GM19324 (cell line): ENCODE measurements at regions not wholly inside any gene's neighbourhood (a gene's known extent, or its start where the extent isn't known, plus 50 kb on each side); places are given as distances from the start of the nearest gene placed in this dataset.

Experiments used
- ATAC-seq: cut with Tn5 transposase; IDR thresholded peaks from one replicate; pipeline ENCODE4 v1.9.1; 2021; ENCODE audit warnings: mild to moderate bottlenecking, moderate library complexity; ENCODE audit not compliant: unreplicated experiment, low FRiP score

DNA sequence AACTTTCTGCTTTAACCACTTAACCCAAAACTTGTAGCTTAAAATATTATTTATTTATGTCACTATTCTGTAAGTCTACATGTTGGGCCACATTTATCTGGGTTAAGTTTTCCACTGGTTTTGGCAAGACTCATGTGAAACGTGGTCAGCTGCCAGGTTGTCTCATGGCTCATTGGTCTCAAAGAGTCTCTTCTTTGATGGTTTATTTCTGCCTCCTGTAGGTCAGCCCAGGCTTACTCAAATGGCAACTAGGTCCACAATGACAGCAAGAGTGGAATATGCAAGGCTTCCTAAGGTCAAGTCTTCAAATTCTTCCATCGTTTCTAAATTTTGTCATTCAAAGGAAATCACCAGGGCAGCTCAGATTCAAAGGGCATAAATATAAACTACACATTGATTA lies 828.7 kb downstream of the PCDH7 start:
- no peak for ATAC-seq

DNA sequence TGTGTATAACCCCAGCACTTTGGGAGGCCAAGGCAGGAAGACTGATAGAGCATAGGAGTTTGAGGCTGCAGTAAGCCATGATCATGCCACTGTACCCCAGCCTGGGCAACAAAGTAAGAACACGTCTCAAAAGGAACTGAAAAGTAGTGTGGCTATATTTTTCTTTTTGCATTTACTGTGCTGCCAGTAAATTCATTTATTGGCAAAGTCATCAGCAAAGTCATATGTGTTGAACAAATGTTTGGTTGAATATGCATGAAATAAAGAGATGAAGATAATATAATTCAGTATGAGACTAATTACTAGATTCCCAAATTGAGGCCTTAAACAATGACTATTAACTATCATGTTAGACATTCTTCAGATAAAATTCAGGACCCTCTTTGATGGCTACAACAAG lies 829.1 kb downstream of the PCDH7 start:
- no peak for ATAC-seq

DNA sequence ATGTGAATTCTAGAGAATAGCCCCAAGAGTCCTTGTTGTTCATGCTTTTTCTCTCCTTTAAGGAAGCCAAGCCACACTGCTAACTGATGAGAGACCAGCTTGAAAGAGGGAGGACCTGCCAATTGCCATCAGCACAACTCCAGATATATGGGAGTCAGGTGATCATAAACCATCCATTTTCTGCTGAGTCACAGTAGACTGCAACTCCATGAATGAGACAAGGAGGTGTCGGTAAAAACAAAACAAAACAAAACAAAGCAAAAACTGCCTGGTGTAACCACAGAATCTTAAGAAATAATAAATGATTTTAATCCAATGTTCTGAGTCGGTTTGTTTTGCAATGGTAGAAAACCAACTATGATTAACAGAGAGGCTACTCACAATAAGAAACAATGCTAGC lies 837.3 kb downstream of the PCDH7 start:
- no peak for ATAC-seq

DNA sequence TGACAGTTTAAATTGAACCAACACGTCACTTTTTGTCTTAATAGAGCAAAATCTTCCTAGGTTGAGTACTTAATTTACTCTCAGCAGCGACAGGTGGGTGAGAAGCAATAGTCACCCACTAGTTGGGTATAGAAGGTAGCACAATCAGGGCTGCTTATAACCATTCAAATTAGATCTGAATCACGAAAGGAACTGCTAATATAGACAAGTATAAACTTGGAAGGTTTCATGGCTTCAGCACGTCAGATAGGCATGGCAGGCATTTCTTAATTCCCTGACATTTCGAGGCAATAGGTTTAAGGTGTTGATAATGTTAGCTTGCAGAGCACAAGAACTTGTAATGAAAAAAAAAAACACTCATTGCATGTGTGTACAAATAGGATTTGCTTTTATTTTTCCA lies 853.4 kb downstream of the PCDH7 start:
- no peak for ATAC-seq

DNA sequence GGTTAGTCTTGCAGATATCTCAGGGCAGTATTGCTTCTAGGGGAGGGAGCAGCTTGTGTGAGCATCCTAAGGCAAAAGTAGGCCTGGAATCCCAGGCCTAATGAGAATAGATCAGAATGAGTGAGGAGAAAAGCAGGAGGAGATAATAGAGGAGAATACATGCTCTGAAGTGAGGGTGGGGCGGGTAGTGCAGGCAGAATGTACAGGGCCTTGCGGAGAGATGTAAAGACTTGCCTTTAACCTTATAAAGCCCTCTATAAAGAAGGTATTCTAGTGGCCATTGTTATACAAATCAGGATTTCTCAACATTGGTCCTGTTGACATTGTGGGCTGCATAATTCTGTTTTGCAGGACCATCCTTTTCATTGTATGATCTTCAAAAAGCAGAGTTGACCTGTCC lies 855.3 kb downstream of the PCDH7 start:
- no peak for ATAC-seq

DNA sequence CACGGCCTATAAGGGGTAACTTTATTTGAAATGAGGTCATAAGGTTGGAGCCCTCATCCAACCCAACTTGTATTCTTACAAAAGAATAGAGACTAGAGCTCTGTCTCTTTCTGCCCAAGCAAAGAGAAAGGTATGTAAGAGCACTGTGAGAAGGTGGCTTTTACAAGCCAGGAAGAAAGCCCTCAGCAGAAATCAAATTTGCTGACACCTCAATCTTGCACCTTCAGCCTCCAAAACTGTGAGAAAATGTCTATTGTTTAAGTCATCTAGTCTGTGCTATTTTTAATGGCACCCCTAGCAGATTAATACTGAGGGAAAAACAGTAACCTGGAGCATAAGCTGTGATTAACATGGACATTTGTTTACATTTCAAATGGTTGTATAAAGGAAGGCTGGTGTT lies 860.7 kb downstream of the PCDH7 start:
- no peak for ATAC-seq

- no peak for ATAC-seq
Measured at GRCh38 chr4:31585503-31585902, 865.3 kb downstream of the PCDH7 start.

GRCh38 chr4:31592293-31592692 lies 872.1 kb downstream of the PCDH7 start:
- no peak for ATAC-seq

DNA sequence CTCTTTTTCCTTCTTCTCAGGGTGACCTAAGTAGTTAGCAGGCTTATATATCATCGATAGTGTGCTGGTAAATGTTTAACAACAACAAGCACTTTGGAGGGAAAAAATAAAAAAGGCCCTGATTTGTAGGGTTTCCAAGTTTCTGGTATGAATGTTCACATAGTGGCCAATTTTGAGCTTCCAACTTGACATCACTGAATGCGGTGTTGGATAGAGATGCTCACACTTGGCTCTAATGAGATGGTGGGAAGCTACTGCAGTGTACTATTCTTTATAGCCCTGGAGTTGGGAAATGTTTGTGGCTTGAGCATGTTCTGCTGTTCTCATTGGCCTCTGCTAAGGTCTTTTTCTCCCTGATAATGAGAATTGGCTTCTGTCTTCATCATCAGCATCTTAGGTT lies 875.3 kb downstream of the PCDH7 start:
- ATAC-seq: no peak

- no peak for ATAC-seq
Measured at GRCh38 chr4:31598639-31599038, 878.5 kb downstream of the PCDH7 start.

GRCh38 chr4:31601793-31602192 lies 881.6 kb downstream of the PCDH7 start:
- no peak for ATAC-seq

- no peak for ATAC-seq
Measured at GRCh38 chr4:31613946-31614623, 893.9 kb downstream of the PCDH7 start.

- ATAC-seq: no peak
Measured at GRCh38 chr4:31617667-31618066, 897.5 kb downstream of the PCDH7 start.

- no peak for ATAC-seq
Measured at GRCh38 chr4:31620476-31620875, 900.3 kb downstream of the PCDH7 start.

- ATAC-seq: no peak
Measured at GRCh38 chr4:31645236-31645635, 925.1 kb downstream of the PCDH7 start.

DNA sequence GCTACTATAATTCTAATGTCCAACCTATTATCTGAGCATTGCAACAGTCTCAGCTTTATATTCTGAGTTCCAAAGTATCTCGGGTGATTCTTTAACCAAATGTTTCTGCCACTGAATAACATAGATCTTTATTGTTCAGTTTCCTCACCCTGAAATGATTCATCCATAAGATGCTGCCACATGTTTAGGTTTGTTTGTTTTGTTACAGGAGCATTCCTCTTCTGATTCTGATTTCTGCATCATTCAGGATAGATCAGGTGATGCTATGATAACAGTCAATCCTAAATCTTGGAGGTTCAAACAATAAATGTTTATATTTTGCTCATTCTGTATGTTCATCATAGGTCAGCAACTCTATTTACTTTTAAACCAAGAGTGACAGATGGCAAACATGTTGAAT lies 927.6 kb downstream of the PCDH7 start:
- no peak for ATAC-seq

DNA sequence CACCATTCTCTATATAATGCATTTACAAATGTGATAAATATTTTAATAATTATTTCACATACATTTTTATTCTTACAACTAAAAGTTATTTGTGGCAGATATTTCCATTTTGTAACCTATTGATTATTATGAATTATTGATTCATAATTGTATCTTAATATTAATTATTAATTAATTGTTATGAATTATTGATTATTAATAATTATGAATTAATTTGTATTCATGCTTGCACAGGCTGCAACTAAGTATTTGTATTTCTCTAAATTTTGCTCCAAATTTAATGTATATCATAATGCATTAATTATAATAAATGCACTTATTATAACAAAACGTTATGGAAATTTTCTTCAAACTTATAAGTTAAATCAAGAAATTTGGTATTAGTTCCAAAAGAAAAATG lies 929.7 kb downstream of the PCDH7 start:
- ATAC-seq: no peak

DNA sequence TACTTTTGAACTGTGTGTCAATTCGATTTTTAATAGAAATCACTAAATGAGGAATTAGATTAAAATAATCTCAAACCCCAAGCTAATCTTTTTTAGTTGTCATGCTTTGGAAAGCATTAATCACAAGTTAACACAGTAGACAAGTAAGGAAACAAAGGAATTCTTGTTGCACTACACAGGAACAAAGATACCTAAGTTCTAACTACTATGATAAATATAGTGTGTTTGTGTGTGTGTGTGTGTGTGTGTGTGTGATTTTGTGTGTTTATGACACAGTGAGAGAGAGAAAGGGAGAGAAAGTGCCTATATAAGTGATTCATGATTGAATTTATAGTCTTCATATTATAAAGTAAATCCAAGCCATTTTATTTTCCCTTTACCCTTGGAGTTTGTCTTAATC lies 931.4 kb downstream of the PCDH7 start:
- no peak for ATAC-seq

GRCh38 chr4:31655328-31655727 lies 935.2 kb downstream of the PCDH7 start:
- no peak for ATAC-seq

GRCh38 chr4:31657859-31658570 lies 937.8 kb downstream of the PCDH7 start:
- ATAC-seq: no peak

GRCh38 chr4:31660916-31661315 lies 940.7 kb downstream of the PCDH7 start:
- ATAC-seq: no peak

- no peak for ATAC-seq
Measured at GRCh38 chr4:31662951-31663350, 942.8 kb downstream of the PCDH7 start.
